HepG2 (cell line): ENCODE measurements at regions not wholly inside any gene's neighbourhood (a gene's known extent, or its start where the extent isn't known, plus 50 kb on each side); places are given as distances from the start of the nearest gene placed in this dataset.

Experiments
- ARID2 ChIP-seq: sonication (generic); formaldehyde crosslinking; IDR thresholded peaks from 2 replicates; pipeline ENCODE4 v1.8.1; 2022; ENCODE audit warnings: mild to moderate bottlenecking, missing genetic modification reagents, borderline replicate concordance
- ATM ChIP-seq: fragments of 450-650 bp; IDR thresholded peaks from 2 replicates; pipeline ENCODE4 v1.7.1; 2017; ENCODE audit warnings: mild to moderate bottlenecking, borderline replicate concordance
- CEBPG ChIP-seq: IDR thresholded peaks from 2 replicates; pipeline ENCODE4 v1.6.1; 2016
- ESRRA ChIP-seq: sonication (generic); formaldehyde crosslinking; IDR thresholded peaks from 2 replicates; pipeline ENCODE4 v1.5.1; 2020; ENCODE audit warnings: mild to moderate bottlenecking, low read depth, missing genetic modification reagents
- HNRNPUL1 ChIP-seq: fragments of 200-400 bp; formaldehyde crosslinking; IDR thresholded peaks from 2 replicates; pipeline ENCODE4 v1.6.1; 2017; ENCODE audit warnings: low read depth, mild to moderate bottlenecking, low read length, moderate library complexity
- HOXA5 ChIP-seq: sonication (generic); formaldehyde crosslinking; IDR thresholded peaks from 2 replicates; pipeline ENCODE4 v1.4.0; 2020; ENCODE audit warnings: missing genetic modification reagents
- KLF6 ChIP-seq: IDR thresholded peaks from 2 replicates; pipeline ENCODE4 v1.8.0; 2016; ENCODE audit warnings: missing biosample characterization, missing genetic modification reagents
- NCOR1 ChIP-seq: fragments of 200-600 bp; sonication (generic); IDR thresholded peaks from 2 replicates; pipeline ENCODE4 v1.7.0; 2017; ENCODE audit warnings: antibody characterized with exemption, low read length, borderline replicate concordance
- RARG ChIP-seq: sonication (generic); formaldehyde crosslinking; IDR thresholded peaks from 2 replicates; pipeline ENCODE4 v1.4.0; 2020; ENCODE audit warnings: low read depth, mild to moderate bottlenecking, missing genetic modification reagents
- RBAK ChIP-seq: sonication (generic); formaldehyde crosslinking; IDR thresholded peaks from 2 replicates; pipeline ENCODE4 v1.5.1; 2020; ENCODE audit warnings: mild to moderate bottlenecking, missing genetic modification reagents
- RFXANK ChIP-seq: IDR thresholded peaks from 2 replicates; pipeline ENCODE4 v1.6.1; 2016
- SKI ChIP-seq: fragments of 450-650 bp; IDR thresholded peaks from one replicate; pipeline ENCODE4 v1.6.1; 2018; ENCODE audit warnings: mild to moderate bottlenecking; ENCODE audit not compliant: partially characterized antibody
- ZNF256 ChIP-seq: sonication (generic); formaldehyde crosslinking; conservative IDR thresholded peaks from 2 replicates; pipeline ENCODE4 v1.4.0; 2020; ENCODE audit warnings: missing genetic modification reagents
- ZNF335 ChIP-seq: sonication (generic); formaldehyde crosslinking; IDR thresholded peaks from 2 replicates; pipeline ENCODE4 v1.4.0; 2020; ENCODE audit warnings: missing genetic modification reagents
- ZNF451 ChIP-seq: sonication (generic); formaldehyde crosslinking; IDR thresholded peaks from 2 replicates; pipeline ENCODE4 v1.5.0; 2020; ENCODE audit warnings: mild to moderate bottlenecking, missing genetic modification reagents
- ZNF720 ChIP-seq: sonication (generic); formaldehyde crosslinking; IDR thresholded peaks from 2 replicates; pipeline ENCODE4 v1.4.0; 2020; ENCODE audit warnings: missing genetic modification reagents
- TF ChIP-seq, protein P1 (sequence below): sonication (generic); formaldehyde crosslinking; IDR thresholded peaks from 2 replicates; pipeline ENCODE4 v1.5.1; 2020; ENCODE audit warnings: missing genetic modification reagents, mild to moderate bottlenecking, borderline replicate concordance
- TF ChIP-seq, protein P2 (sequence below): sonication (generic); formaldehyde crosslinking; IDR thresholded peaks from 2 replicates; pipeline ENCODE4 v1.5.0; 2020; ENCODE audit warnings: missing genetic modification reagents, mild to moderate bottlenecking, borderline replicate concordance
- TF ChIP-seq, protein P3 (sequence below): sonication (generic); formaldehyde crosslinking; IDR thresholded peaks from 2 replicates; pipeline ENCODE4 v1.8.0; 2022; ENCODE audit warnings: mild to moderate bottlenecking, missing genetic modification reagents, moderate library complexity
- TF ChIP-seq, protein P4 (sequence below): sonication (generic); formaldehyde crosslinking; IDR thresholded peaks from 2 replicates; pipeline ENCODE4 v1.5.0; 2020; ENCODE audit warnings: mild to moderate bottlenecking, missing genetic modification reagents, moderate library complexity

DNA sequence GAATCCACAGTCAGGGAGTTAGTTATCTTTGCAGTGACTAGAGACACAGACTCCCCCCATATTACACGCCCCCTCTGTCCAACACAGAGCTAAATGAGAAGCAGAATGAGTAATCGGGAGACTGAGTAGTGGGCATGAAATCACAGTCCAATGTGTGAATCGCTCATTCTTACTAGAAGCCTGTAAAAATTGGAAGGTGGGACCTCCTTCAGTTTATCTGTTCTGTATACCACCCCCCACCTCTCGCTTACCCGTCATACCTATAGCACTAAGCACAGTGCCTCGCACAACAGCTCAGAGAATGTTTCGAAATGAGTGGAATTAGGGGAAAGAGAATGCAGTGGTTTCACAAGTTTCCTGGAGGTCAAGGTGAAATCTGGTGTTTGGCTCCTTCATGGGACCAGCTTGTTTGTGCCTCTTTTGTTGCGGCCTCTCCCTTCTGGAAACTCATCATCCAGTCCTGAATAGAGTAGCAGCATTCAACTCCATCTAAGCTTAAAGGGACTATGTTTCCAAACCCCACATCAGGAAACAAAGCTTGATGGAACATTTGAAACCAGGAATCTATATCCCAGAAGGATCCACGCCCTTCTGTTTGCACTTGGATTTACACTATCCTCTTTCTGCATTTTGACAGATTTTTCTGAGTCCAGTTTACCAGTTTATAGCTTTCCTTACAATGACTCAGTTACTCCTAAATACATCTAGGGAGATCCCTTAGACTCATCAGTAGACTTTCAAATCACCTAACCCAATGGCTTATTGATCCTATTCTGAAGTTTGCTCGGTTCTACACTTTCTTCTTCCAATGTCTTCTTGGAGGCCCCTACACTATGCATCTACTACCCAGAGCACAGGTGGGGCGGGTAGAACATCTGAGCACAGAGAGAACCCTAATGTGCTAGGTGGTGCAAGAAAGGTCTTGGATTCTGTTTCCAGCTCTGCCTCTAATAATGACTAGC is 59.2 kb upstream of the PIM1 start (continued):
- TF ChIP-seq RARG (CRISPR knock-in tag) (0 out of 2 replicates have a peak, but pooled peaks have one; percentile 56), RBAK (no peak), KLF6 (CRISPR knock-in tag) (peak; percentile 75; the same call in 1 of the 2 replicates), SKI (peak; percentile 81), ATM (no peak), HOXA5 (CRISPR knock-in tag) (no peak; the same call in 1 of the 2 replicates), ZNF335 (CRISPR knock-in tag) (0 out of 2 replicates have a peak, but pooled peaks have one; percentile 6), ESRRA (CRISPR knock-in tag) (peak; percentile 67; the same call in 1 of the 2 replicates), ZNF451 (CRISPR knock-in tag) (peak; percentile 39; the same call in 1 of the 2 replicates), ZNF720 (CRISPR knock-in tag) (no peak), ZNF256 (CRISPR knock-in tag) (peak; percentile 66; the same call in 1 of the 2 replicates), ARID2 (CRISPR knock-in tag) (no peak), NCOR1 (peak; percentile 89; the same call in 1 of the 2 replicates), RFXANK (CRISPR knock-in tag) (no peak), CEBPG (peak; percentile 95), HNRNPUL1 (no peak)
- TF ChIP-seq, protein P1, sequence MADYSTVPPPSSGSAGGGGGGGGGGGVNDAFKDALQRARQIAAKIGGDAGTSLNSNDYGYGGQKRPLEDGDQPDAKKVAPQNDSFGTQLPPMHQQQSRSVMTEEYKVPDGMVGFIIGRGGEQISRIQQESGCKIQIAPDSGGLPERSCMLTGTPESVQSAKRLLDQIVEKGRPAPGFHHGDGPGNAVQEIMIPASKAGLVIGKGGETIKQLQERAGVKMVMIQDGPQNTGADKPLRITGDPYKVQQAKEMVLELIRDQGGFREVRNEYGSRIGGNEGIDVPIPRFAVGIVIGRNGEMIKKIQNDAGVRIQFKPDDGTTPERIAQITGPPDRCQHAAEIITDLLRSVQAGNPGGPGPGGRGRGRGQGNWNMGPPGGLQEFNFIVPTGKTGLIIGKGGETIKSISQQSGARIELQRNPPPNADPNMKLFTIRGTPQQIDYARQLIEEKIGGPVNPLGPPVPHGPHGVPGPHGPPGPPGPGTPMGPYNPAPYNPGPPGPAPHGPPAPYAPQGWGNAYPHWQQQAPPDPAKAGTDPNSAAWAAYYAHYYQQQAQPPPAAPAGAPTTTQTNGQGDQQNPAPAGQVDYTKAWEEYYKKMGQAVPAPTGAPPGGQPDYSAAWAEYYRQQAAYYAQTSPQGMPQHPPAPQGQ (CRISPR knock-in tag), result peak; percentile 91; the same call in 1 of the 2 replicates
- TF ChIP-seq, protein P2, sequence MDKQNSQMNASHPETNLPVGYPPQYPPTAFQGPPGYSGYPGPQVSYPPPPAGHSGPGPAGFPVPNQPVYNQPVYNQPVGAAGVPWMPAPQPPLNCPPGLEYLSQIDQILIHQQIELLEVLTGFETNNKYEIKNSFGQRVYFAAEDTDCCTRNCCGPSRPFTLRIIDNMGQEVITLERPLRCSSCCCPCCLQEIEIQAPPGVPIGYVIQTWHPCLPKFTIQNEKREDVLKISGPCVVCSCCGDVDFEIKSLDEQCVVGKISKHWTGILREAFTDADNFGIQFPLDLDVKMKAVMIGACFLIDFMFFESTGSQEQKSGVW (CRISPR knock-in tag), result no peak
- TF ChIP-seq, protein P3, sequence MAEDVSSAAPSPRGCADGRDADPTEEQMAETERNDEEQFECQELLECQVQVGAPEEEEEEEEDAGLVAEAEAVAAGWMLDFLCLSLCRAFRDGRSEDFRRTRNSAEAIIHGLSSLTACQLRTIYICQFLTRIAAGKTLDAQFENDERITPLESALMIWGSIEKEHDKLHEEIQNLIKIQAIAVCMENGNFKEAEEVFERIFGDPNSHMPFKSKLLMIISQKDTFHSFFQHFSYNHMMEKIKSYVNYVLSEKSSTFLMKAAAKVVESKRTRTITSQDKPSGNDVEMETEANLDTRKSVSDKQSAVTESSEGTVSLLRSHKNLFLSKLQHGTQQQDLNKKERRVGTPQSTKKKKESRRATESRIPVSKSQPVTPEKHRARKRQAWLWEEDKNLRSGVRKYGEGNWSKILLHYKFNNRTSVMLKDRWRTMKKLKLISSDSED, result no peak
- TF ChIP-seq, protein P4, sequence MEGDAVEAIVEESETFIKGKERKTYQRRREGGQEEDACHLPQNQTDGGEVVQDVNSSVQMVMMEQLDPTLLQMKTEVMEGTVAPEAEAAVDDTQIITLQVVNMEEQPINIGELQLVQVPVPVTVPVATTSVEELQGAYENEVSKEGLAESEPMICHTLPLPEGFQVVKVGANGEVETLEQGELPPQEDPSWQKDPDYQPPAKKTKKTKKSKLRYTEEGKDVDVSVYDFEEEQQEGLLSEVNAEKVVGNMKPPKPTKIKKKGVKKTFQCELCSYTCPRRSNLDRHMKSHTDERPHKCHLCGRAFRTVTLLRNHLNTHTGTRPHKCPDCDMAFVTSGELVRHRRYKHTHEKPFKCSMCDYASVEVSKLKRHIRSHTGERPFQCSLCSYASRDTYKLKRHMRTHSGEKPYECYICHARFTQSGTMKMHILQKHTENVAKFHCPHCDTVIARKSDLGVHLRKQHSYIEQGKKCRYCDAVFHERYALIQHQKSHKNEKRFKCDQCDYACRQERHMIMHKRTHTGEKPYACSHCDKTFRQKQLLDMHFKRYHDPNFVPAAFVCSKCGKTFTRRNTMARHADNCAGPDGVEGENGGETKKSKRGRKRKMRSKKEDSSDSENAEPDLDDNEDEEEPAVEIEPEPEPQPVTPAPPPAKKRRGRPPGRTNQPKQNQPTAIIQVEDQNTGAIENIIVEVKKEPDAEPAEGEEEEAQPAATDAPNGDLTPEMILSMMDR, result peak; percentile 9; the same call in 1 of the 2 replicates
